H9 (cell line): ENCODE measurements at regions not wholly inside any gene's neighbourhood (a gene's known extent, or its start where the extent isn't known, plus 50 kb on each side); places are given as distances from the start of the nearest gene placed in this dataset.
"Not testable (repeated sequence)": the region's sequence is repeated elsewhere in the genome, so short reads cannot be mapped to it uniquely, and the experiment has no call there.

Source experiments
- DNase-seq: peaks from one replicate; pipeline ENCODE4 v3.0.0-alpha.2; 2017
- H2AFZ ChIP-seq: one replicate; pipeline ENCODE4 v1.6.1; 2013; ENCODE audit warnings: mild to moderate bottlenecking, low read length, control low read depth, moderate library complexity
- H2AK5ac ChIP-seq: 2 replicates; pipeline ENCODE4 v1.6.1; 2013; ENCODE audit warnings: low read length, control low read depth, mixed read lengths; ENCODE audit not compliant: insufficient read length
- H2BK120ac ChIP-seq: one replicate; pipeline ENCODE4 v1.6.1; 2013; ENCODE audit warnings: low read depth, mild to moderate bottlenecking, low read length, control low read depth, inconsistent platforms; ENCODE audit not compliant: poor library complexity, severe bottlenecking
- H2BK12ac ChIP-seq: 2 replicates; pipeline ENCODE4 v1.6.1; 2013; ENCODE audit warnings: low read length, control low read depth, mixed read lengths, low read depth; ENCODE audit not compliant: insufficient read length
- H2BK15ac ChIP-seq: 2 replicates; pipeline ENCODE4 v1.6.1; 2013; ENCODE audit warnings: low read depth, low read length, control low read depth
- H2BK20ac ChIP-seq: one replicate; pipeline ENCODE4 v1.6.1; 2013; ENCODE audit warnings: low read depth, mild to moderate bottlenecking, low read length, control low read depth, inconsistent platforms; ENCODE audit not compliant: poor library complexity, severe bottlenecking
- H2BK5ac ChIP-seq: 2 replicates; pipeline ENCODE4 v1.6.1; 2013; ENCODE audit warnings: low read length, control low read depth, mixed read lengths; ENCODE audit not compliant: insufficient read length
- H3K14ac ChIP-seq: 2 replicates; pipeline ENCODE4 v1.6.1; 2013; ENCODE audit warnings: low read length, control low read depth; ENCODE audit not compliant: insufficient read depth
- H3K18ac ChIP-seq: 2 replicates; pipeline ENCODE4 v1.6.1; 2013; ENCODE audit warnings: low read depth, mild to moderate bottlenecking, mixed read lengths, low read length, control low read depth; ENCODE audit not compliant: insufficient read length
- H3K23ac ChIP-seq: 2 replicates; pipeline ENCODE4 v1.6.1; 2013; ENCODE audit warnings: low read length, control low read depth, mixed read lengths, low read depth; ENCODE audit not compliant: insufficient read length
- H3K23me2 ChIP-seq: 2 replicates; pipeline ENCODE4 v1.6.1; 2013; ENCODE audit warnings: low read depth, mild to moderate bottlenecking, mixed read lengths, low read length, control low read depth; ENCODE audit not compliant: insufficient read length, poor library complexity, severe bottlenecking
- H3K27ac ChIP-seq: 2 replicates; pipeline ENCODE4 v1.5.1; 2013; ENCODE audit warnings: low read length, control low read depth, mixed read lengths, low read depth; ENCODE audit not compliant: insufficient read length
- H3K27me3 ChIP-seq: 2 replicates; pipeline ENCODE4 v1.6.1; 2013; ENCODE audit warnings: low read length, control low read depth, inconsistent platforms; ENCODE audit not compliant: insufficient read depth
- H3K4ac ChIP-seq: 2 replicates; pipeline ENCODE4 v1.6.1; 2013; ENCODE audit warnings: low read depth, mild to moderate bottlenecking, control low read depth, inconsistent platforms, low read length, moderate library complexity
- H3K4me1 ChIP-seq: 2 replicates; pipeline ENCODE4 v1.6.1; 2013; ENCODE audit warnings: low read length, control low read depth, inconsistent platforms; ENCODE audit not compliant: insufficient read depth
- H3K4me2 ChIP-seq: 2 replicates; pipeline ENCODE4 v1.6.1; 2013; ENCODE audit warnings: low read length, control low read depth, mixed read lengths; ENCODE audit not compliant: insufficient read length, insufficient read depth
- H3K56ac ChIP-seq: 2 replicates; pipeline ENCODE4 v1.6.1; 2013; ENCODE audit warnings: low read depth, mild to moderate bottlenecking, mixed read lengths, low read length, control low read depth; ENCODE audit not compliant: insufficient read length
- H3K79me1 ChIP-seq: 2 replicates; pipeline ENCODE4 v1.6.1; 2013; ENCODE audit warnings: low read depth, mild to moderate bottlenecking, moderate library complexity, low read length, control low read depth, inconsistent platforms; ENCODE audit not compliant: insufficient read depth, poor library complexity, severe bottlenecking
- H3K79me2 ChIP-seq: 2 replicates; pipeline ENCODE4 v1.6.1; 2013; ENCODE audit warnings: low read length, control low read depth, inconsistent platforms; ENCODE audit not compliant: insufficient read depth
- H3K9ac ChIP-seq: 2 replicates; pipeline ENCODE4 v1.6.1; 2013; ENCODE audit warnings: low read length, control low read depth, mixed read lengths; ENCODE audit not compliant: insufficient read length; ENCODE audit errors: extremely low read depth
- H3K9me3 ChIP-seq: one replicate; pipeline ENCODE4 v1.6.1; 2013; ENCODE audit warnings: low read depth, low read length, inconsistent platforms; ENCODE audit not compliant: control insufficient read depth
- H3T11ph ChIP-seq: one replicate; pipeline ENCODE4 v1.6.1; 2013; ENCODE audit warnings: mild to moderate bottlenecking, low read length, control low read depth, inconsistent platforms
- H4K20me1 ChIP-seq: one replicate; pipeline ENCODE4 v1.6.1; 2013; ENCODE audit not compliant: control insufficient read depth, insufficient read length, insufficient read depth
- H4K5ac ChIP-seq: 2 replicates; pipeline ENCODE4 v1.6.1; 2013; ENCODE audit warnings: low read depth, mild to moderate bottlenecking, mixed read lengths, low read length, control low read depth; ENCODE audit not compliant: insufficient read length
- H4K8ac ChIP-seq: replicated peaks from 2 replicates; pipeline ENCODE4 v1.6.1; 2013; ENCODE audit warnings: low read length, control low read depth, mixed read lengths, low read depth; ENCODE audit not compliant: insufficient read length
- H4K91ac ChIP-seq: 2 replicates; pipeline ENCODE4 v1.6.1; 2013; ENCODE audit warnings: low read depth, mild to moderate bottlenecking, moderate library complexity, mixed read lengths, low read length, control low read depth; ENCODE audit not compliant: insufficient read length
- H3K27ac Mint-ChIP-seq, 3 experiments: 2 replicates in 2 of 3; 3 replicates in 1 of 3; pipeline ENCODE4 v1.8.0; 2020 to 2021; ENCODE audit warnings: mixed read lengths in 3 of 3, mild to moderate bottlenecking in 1 of 3, moderate library complexity in 1 of 3
- H3K27me3 Mint-ChIP-seq: 2 replicates; pipeline ENCODE4 v1.8.0; 2021; ENCODE audit warnings: low read depth, mild to moderate bottlenecking, moderate library complexity, mixed read lengths
- H3K36me3 Mint-ChIP-seq, 3 experiments: 2 replicates in 2 of 3; 3 replicates in 1 of 3; pipeline ENCODE4 v1.8.0; 2020 to 2021; ENCODE audit warnings: low read depth in 3 of 3, mixed read lengths in 3 of 3; ENCODE audit not compliant: insufficient read depth in 1 of 3
- H3K4me1 Mint-ChIP-seq, 2 experiments: 2 replicates each; pipeline ENCODE4 v1.8.0; 2020; ENCODE audit warnings: mixed read lengths in 2 of 2
- H3K4me3 Mint-ChIP-seq, 2 experiments: 2 replicates in 1 of 2; 3 replicates in 1 of 2; pipeline ENCODE4 v1.8.0; 2020 to 2021; ENCODE audit warnings: mild to moderate bottlenecking in 2 of 2, mixed read lengths in 2 of 2, moderate library complexity in 1 of 2
- H3K9me3 Mint-ChIP-seq, 2 experiments: 2 replicates in 1 of 2; 3 replicates in 1 of 2; pipeline ENCODE4 v1.8.0; 2020; ENCODE audit warnings: mild to moderate bottlenecking in 2 of 2, mixed read lengths in 2 of 2, moderate library complexity in 1 of 2
- WGBS: extraction: QIAGEN DNeasy Blood & Tissue Kit; methylation state at CpG from one replicate; pipeline ENCODE4 v1.1.7; 2013; ENCODE audit warnings: missing lambda C conversion rate, low lambda C conversion rate, mixed read lengths; ENCODE audit not compliant: insufficient read length; ENCODE audit errors: extremely low coverage; 5-methylcytosine and 5-hydroxymethylcytosine counted together
- TF ChIP-seq, protein P1 (sequence below): fragments of 200-600 bp; sonication (generic); conservative IDR thresholded peaks from 3 replicates; pipeline ENCODE4 v1.8.0; 2021; ENCODE audit warnings: antibody characterized with exemption, mild to moderate bottlenecking

GRCh38 chr10:117807441-117807840 is 239.3 kb downstream of the RAB11FIP2 start:
- Histone ChIP-seq H3K23me2 (no peaks in the 10 kb centered on the region), H3K79me1 (no peaks in the 10 kb centered on the region), H2BK15ac (no peak overlapping the region), H2BK120ac (no peak overlapping the region), H2AFZ (no peak overlapping the region), H4K91ac (no peak overlapping the region), H3K27ac (no peak overlapping the region), H3T11ph (no peak overlapping the region), H4K20me1 (no peaks in the 10 kb centered on the region), H3K56ac (no peak overlapping the region), H3K9ac (no peak overlapping the region), H2AK5ac (no peak overlapping the region), H3K23ac (no peak overlapping the region), H3K18ac (no peak overlapping the region), H3K27me3 (no peaks in the 10 kb centered on the region), H3K79me2 (no peaks in the 10 kb centered on the region), H2BK5ac (no peak overlapping the region), H3K4ac (no peak overlapping the region), H4K5ac (no peak overlapping the region), H3K4me2 (no peak overlapping the region), H4K8ac (no peak overlapping the region), H3K9me3 (no peaks in the 10 kb centered on the region), H2BK20ac (no peak overlapping the region), H3K4me1 (no peaks in the 10 kb centered on the region), H3K14ac (no peak overlapping the region), H2BK12ac (no peak overlapping the region)
- TF ChIP-seq, protein P1, sequence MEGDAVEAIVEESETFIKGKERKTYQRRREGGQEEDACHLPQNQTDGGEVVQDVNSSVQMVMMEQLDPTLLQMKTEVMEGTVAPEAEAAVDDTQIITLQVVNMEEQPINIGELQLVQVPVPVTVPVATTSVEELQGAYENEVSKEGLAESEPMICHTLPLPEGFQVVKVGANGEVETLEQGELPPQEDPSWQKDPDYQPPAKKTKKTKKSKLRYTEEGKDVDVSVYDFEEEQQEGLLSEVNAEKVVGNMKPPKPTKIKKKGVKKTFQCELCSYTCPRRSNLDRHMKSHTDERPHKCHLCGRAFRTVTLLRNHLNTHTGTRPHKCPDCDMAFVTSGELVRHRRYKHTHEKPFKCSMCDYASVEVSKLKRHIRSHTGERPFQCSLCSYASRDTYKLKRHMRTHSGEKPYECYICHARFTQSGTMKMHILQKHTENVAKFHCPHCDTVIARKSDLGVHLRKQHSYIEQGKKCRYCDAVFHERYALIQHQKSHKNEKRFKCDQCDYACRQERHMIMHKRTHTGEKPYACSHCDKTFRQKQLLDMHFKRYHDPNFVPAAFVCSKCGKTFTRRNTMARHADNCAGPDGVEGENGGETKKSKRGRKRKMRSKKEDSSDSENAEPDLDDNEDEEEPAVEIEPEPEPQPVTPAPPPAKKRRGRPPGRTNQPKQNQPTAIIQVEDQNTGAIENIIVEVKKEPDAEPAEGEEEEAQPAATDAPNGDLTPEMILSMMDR, result no peak
- Mint-ChIP-seq H3K27me3 (peaks cover 2% of the 10 kb centered on the region; the same call in 1 of the 2 replicates), H3K9me3 (peaks cover 10 to 21% of the 10 kb centered on the region in 2 experiments; a peak in 4 of 5 replicates), H3K4me1 (peaks cover 9 to 12% of the 10 kb centered on the region in 2 experiments; a peak in 3 of 4 replicates), H3K27ac (no peak overlapping the region), H3K36me3 (peaks cover 0 to 2% (median 0%) of the 10 kb centered on the region in 3 experiments; a peak in 2 of 7 replicates), H3K4me3 (no peak overlapping the region)
- DNase-seq, result no peak
- no CpG with 5 or more reads among the region's 4 CpGs for WGBS

- not testable (repeated sequence) for H2BK12ac ChIP-seq, H4K20me1 ChIP-seq, H3K18ac ChIP-seq, H3K9me3 ChIP-seq, H2AFZ ChIP-seq, H3K23ac ChIP-seq, H3K4ac ChIP-seq, H3K36me3 Mint-ChIP-seq, DNase-seq, H4K91ac ChIP-seq, H2AK5ac ChIP-seq, H3K9me3 Mint-ChIP-seq, H2BK5ac ChIP-seq, H3K56ac ChIP-seq, H4K8ac ChIP-seq, H3K27me3 Mint-ChIP-seq, H3K27ac ChIP-seq, H2BK15ac ChIP-seq, H3T11ph ChIP-seq, H3K79me1 ChIP-seq, H3K79me2 ChIP-seq, H2BK120ac ChIP-seq, H3K4me1 ChIP-seq, H3K14ac ChIP-seq, H3K27me3 ChIP-seq, H4K5ac ChIP-seq, H3K27ac Mint-ChIP-seq, H3K9ac ChIP-seq, H3K4me2 ChIP-seq, H2BK20ac ChIP-seq, H3K4me1 Mint-ChIP-seq, H3K23me2 ChIP-seq, H3K4me3 Mint-ChIP-seq
- WGBS, result no CpG with 5 or more reads among the region's 2 CpGs
Measured at GRCh38 chr10:117815816-117816215, 230.9 kb downstream of the RAB11FIP2 start.
